HG03064 (cell line): ENCODE measurements at regions not wholly inside any gene's neighbourhood (a gene's known extent, or its start where the extent isn't known, plus 50 kb on each side); places are given as distances from the start of the nearest gene placed in this dataset.
"Not testable (repeated sequence)": the region's sequence is repeated elsewhere in the genome, so short reads cannot be mapped to it uniquely, and the experiment has no call there.

ENCODE experiments used
- ATAC-seq: cut with Tn5 transposase; IDR thresholded peaks from one replicate; pipeline ENCODE4 v1.9.1; 2021; ENCODE audit warnings: low read depth; ENCODE audit not compliant: unreplicated experiment

GRCh38 chr18:34461266-34461665 is 236.6 kb upstream of the NOL4 start:
- ATAC-seq, result no peak

GRCh38 chr18:34467058-34467457 is 242.3 kb upstream of the NOL4 start:
- peak; percentile 57 for ATAC-seq

- ATAC-seq, result no peak
Observed at GRCh38 chr18:34480162-34480700, 229.9 kb upstream of the DTNA start.

GRCh38 chr18:34482204-34482603 is 227.9 kb upstream of the DTNA start:
- ATAC-seq, result no peak

GRCh38 chr18:34483198-34483597 is 226.9 kb upstream of the DTNA start:
- no peak for ATAC-seq

- no peak for ATAC-seq
Observed at GRCh38 chr18:34491719-34492118, 218.4 kb upstream of the DTNA start.

- ATAC-seq, result no peak
Observed at GRCh38 chr18:34492652-34493051, 217.4 kb upstream of the DTNA start.

- ATAC-seq, result peak; percentile 71
Observed at GRCh38 chr18:34493099-34493544, 217.0 kb upstream of the DTNA start.

GRCh38 chr18:34493566-34494358 is 216.3 kb upstream of the DTNA start:
- ATAC-seq, result peak; percentile 57

- ATAC-seq, result no peak
Observed at GRCh38 chr18:34494359-34494696, 215.8 kb upstream of the DTNA start.

GRCh38 chr18:34495506-34495905 is 214.6 kb upstream of the DTNA start:
- no peak for ATAC-seq

- ATAC-seq, result no peak
Observed at GRCh38 chr18:34501553-34501952, 208.5 kb upstream of the DTNA start.

- no peak for ATAC-seq
Observed at GRCh38 chr18:34506198-34506597, 203.9 kb upstream of the DTNA start.

- no peak for ATAC-seq
Observed at GRCh38 chr18:34509163-34509562, 200.9 kb upstream of the DTNA start.

- no peak for ATAC-seq
Observed at GRCh38 chr18:34509879-34510586, 200.1 kb upstream of the DTNA start.

- ATAC-seq, result no peak
Observed at GRCh38 chr18:34510926-34511325, 199.2 kb upstream of the DTNA start.

- ATAC-seq, result no peak
Observed at GRCh38 chr18:34511435-34511834, 198.7 kb upstream of the DTNA start.

GRCh38 chr18:34511879-34512278 is 198.2 kb upstream of the DTNA start:
- ATAC-seq, result no peak

GRCh38 chr18:34514238-34514637 is 195.9 kb upstream of the DTNA start:
- ATAC-seq, result no peak

- no peak for ATAC-seq
Observed at GRCh38 chr18:34514957-34515356, 195.1 kb upstream of the DTNA start.

GRCh38 chr18:34516355-34516754 is 193.7 kb upstream of the DTNA start:
- ATAC-seq, result not testable (repeated sequence)

GRCh38 chr18:34516996-34517395 is 193.1 kb upstream of the DTNA start:
- not testable (repeated sequence) for ATAC-seq
